DMS114 treated with DMSO at 0.1 percent for 48 hours (cell line): ENCODE measurements at regions not wholly inside any gene's neighbourhood (a gene's known extent, or its start where the extent isn't known, plus 50 kb on each side); places are given as distances from the start of the nearest gene placed in this dataset.

ENCODE experiments used
- DNase-seq: peaks from one replicate; lab custom pipeline; 2025; ENCODE audit not compliant: unreplicated experiment; lab: John Stamatoyannopoulos, UW

GRCh38 chr3:153714588-153715290 is 406.5 kb upstream of the ARHGEF26 start:
- no peak for DNase-seq

- DNase-seq = no peak
These were observed 399.0 kb upstream of the ARHGEF26 start for GRCh38 chr3:153722157-153722556.

- no peak for DNase-seq
These were observed 390.1 kb upstream of the ARHGEF26 start for GRCh38 chr3:153731071-153731470.

- DNase-seq = no peak
These were observed 386.2 kb upstream of the ARHGEF26 start for GRCh38 chr3:153734777-153735551.

- no peak for DNase-seq
These were observed 381.1 kb upstream of the ARHGEF26 start for GRCh38 chr3:153740109-153740508.

GRCh38 chr3:153744889-153745288 is 376.3 kb upstream of the ARHGEF26 start:
- DNase-seq = no peak

DNA sequence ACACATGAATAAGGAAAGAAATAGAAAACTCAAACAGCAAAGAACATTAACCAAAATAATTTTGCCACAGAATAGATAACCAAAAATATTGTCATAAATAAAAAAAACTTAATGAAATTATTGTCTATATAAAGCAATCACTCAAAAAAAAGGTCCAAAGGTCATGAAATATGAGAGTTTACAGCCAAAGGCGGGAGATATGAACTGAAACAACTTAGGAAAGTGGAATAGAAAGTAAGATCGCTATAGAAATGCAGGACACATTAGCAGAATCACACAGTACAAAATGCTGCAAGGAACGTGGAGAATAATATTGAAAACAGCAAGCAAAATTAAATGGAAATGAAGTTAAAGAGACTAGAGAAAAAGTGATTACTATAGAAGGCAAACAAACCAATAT is 375.0 kb upstream of the ARHGEF26 start:
- DNase-seq = no peak

DNA sequence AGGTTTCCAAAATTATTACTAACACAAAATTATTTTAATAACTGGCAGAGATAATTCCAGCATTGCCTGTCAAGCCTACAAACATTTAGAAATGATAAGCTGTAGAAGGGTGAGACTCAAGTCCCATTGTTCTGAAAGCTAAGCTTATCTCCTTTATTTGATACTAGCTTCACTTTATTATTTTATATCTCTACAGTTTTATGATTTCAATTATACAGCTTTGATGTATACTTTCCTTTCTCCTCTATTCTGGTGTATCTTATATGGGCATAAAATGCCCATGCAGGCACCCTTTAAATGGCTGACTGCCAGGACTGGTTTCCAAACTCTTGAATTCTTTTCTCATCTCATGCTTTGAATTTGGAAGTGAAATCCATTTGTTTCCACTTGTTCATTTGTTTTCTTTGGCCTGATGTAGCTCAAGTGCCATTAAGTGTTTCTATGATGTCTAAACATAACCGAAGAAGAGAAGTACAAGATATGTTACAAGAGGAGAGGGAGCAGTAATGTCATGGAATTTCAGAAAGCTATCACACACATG is 372.1 kb upstream of the ARHGEF26 start:
- no peak for DNase-seq

DNA sequence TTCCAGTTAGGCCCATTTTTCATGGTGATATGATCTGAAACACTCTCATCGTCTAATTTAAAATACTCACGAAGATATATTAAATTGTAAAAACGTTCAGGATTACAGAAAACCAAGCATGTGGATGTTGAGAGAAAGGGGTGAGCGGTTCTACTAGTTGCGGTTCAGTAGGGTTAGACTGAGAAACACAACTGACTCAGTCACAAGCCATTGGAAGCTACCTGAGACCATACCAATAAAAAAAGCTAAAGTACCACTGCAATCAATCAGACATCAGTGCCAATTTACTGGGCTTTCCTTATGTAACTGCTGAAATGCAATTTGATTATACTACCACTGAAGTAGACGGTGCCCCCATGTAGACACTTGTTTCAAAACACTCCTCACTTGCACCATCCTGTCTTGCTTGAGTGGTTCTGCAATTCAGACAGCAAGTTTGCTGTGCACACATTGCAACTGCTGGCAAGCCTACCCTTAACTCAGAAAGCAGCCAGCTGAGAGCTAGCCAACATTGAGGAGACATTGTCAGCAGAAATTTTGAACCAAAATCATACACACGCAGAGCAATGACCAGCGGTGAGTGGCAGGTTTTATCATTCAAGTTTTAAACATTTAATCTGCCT is 368.7 kb upstream of the ARHGEF26 start:
- no peak for DNase-seq

DNA sequence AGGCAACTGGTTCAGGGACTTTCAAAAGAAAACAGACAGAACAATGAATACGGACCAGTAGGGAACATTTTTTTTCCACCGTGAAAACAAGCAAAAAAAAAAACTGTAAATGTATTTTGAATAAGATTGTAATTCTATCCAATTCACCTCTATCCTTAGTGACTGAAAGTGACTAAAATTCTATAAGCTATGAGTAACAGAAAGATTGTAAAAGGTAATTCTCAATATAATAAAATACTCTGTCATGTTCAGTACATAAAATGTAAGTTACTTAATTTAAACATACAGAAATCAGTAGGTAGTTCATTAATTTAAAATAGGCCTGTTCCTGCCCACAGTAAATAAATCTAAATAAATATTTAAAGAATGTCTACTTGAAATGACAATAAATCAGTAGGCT is 368.2 kb upstream of the ARHGEF26 start:
- DNase-seq = no peak

GRCh38 chr3:153756816-153757215 is 364.4 kb upstream of the ARHGEF26 start:
- DNase-seq = no peak

- no peak for DNase-seq
These were observed 363.4 kb upstream of the ARHGEF26 start for GRCh38 chr3:153757839-153758238.

GRCh38 chr3:153760948-153761347 is 360.2 kb upstream of the ARHGEF26 start:
- no peak for DNase-seq

DNA sequence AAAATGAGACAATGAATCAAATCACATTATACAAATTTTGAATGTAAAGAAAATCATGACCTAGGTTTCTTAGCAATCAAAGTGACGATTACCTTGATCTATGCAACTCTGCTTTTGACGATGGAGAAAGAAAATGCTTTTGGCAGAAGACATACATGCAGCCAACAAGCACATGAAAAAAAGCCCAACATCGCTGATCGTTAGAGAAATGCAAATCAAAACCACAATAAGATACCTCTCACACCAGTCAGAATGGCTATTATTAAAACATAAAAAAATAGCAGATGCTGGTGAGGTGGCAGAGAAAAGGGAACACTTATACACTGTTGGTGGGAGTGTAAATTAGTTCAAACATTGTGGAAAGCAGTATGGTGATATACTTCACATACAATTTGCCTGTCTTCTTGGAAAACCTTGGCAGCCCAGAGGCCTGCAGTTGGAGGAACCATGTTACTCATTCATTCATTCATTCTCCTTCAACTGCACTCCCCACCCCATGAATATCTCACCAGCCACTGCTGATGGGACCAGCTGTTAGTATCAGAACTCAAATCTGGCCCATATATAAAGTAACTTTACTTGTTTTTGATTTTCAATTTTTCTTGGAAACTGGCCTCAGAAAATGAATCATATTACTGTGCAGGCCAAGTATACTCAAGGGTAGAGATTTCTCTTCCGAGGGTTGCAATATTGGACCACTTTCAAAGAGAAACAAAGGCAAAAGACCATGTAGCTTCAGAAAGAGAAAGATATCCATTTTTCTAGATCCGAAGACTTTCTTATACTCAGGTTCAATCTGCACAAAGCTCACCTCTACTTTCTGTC is 358.6 kb upstream of the ARHGEF26 start:
- DNase-seq = no peak

GRCh38 chr3:153767601-153768560 is 353.3 kb upstream of the ARHGEF26 start:
- no peak for DNase-seq

- DNase-seq = peak; percentile 30
These were observed 352.4 kb upstream of the ARHGEF26 start for GRCh38 chr3:153768561-153769469.

DNA sequence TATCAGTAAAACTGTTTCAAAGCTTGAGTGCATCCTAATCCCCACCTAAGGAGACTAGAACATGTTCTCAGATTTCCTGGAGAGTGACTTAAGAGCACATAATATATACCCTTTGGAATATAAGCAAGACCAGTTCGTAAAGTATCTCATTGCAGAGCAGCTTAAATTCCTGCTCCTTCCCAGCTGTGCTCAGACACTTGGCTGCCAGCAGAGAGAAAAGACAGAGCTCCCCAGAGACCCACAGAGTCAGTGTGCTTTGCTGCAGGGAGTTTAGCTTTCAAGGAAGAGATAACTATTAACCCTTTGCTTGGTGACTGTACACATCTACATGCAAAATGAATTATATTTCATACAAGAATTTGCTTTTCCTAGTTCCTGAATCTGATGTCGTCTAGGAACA is 338.1 kb upstream of the ARHGEF26 start:
- no peak for DNase-seq

DNA sequence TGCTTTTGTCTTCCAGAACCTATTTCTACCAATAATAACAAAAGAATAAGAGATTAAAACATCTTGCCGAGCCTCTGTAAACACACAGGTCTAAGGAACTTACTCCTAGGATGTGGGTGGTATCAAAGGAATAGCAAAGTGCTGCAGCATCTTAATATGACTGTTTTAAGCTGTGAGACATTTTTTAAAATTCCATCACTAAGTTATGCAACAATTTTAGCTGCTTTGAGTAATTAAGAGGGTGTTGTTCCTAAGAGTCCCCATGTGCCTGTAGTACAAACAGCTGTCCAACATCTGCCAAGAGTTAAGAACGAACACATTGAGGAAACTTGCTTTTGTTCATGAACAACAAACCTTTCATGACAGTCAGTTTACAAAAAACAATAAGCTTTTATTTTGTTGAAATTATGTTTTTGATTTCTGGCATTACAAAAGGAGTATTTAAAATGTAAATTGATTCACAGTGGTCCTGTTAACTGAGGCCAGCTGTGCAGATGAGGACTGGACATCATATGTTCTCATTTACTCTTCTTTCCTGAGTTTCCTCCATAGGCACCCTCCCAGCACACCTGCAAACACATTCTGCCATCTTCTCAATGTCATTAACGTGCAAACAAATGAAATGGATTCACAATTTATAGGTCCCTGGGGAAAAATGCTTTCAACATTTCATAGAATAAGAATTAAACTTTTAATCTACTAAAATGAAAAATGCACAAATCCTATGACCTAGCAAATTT is 337.3 kb upstream of the ARHGEF26 start:
- DNase-seq = no peak
